WTC11 (cell line): ENCODE measurements at regions not wholly inside any gene's neighbourhood (a gene's known extent, or its start where the extent isn't known, plus 50 kb on each side); places are given as distances from the start of the nearest gene placed in this dataset.

Experiments
- ATAC-seq: fragments of 200-7000 bp; cut with Tn5 transposase; 2 replicates; pipeline ENCODE4 v1.10.0; 2021; ENCODE audit warnings: mild to moderate bottlenecking, moderate library complexity
- CTCF ChIA-PET: fragments of 300-600 bp; sonication (Branson Sonifier 250); formaldehyde crosslinking; loops from one replicate; lab custom pipeline; 2021; ENCODE audit warnings: antibody characterized with exemption; lab: Charles Lee
- POLR2A ChIA-PET: fragments of 350-600 bp; sonication (Branson Sonifier 250); formaldehyde crosslinking; loops from one replicate; lab custom pipeline; 2021; ENCODE audit warnings: antibody characterized with exemption; lab: Charles Lee
- DNase-seq: peaks from one replicate; pipeline ENCODE4 v3.0.0; 2021; ENCODE audit warnings: low spot score
- H3K27ac Mint-ChIP-seq: 2 replicates; pipeline ENCODE4 v1.8.0; 2021; ENCODE audit warnings: mixed read lengths
- H3K27me3 Mint-ChIP-seq: 2 replicates; pipeline ENCODE4 v1.8.0; 2021; ENCODE audit warnings: low read depth, mild to moderate bottlenecking, moderate library complexity, mixed read lengths
- H3K36me3 Mint-ChIP-seq: 2 replicates; pipeline ENCODE4 v1.8.0; 2021; ENCODE audit warnings: mixed read lengths
- H3K4me1 Mint-ChIP-seq: 2 replicates; pipeline ENCODE4 v1.8.0; 2022; ENCODE audit warnings: mixed read lengths
- H3K4me3 Mint-ChIP-seq: 2 replicates; pipeline ENCODE4 v1.8.0; 2021; ENCODE audit warnings: mild to moderate bottlenecking, moderate library complexity, mixed read lengths
- H3K9me3 Mint-ChIP-seq: 2 replicates; pipeline ENCODE4 v1.8.0; 2021; ENCODE audit warnings: mixed read lengths
- ATF1 ChIP-seq: sonication (generic); formaldehyde crosslinking; IDR thresholded peaks from 2 replicates; pipeline ENCODE4 v1.8.1; 2023; ENCODE audit warnings: mild to moderate bottlenecking, moderate library complexity, missing genetic modification reagents
- ETV6 ChIP-seq: sonication (generic); formaldehyde crosslinking; IDR thresholded peaks from 2 replicates; pipeline ENCODE4 v1.8.1; 2022; ENCODE audit warnings: mild to moderate bottlenecking, missing genetic modification reagents
- FOXP4 ChIP-seq: sonication (generic); formaldehyde crosslinking; IDR thresholded peaks from 2 replicates; pipeline ENCODE4 v1.8.0; 2022; ENCODE audit warnings: mild to moderate bottlenecking, missing genetic modification reagents
- GRHL2 ChIP-seq: fragments of 250-450 bp; sonication (Bioruptor Pico); IDR thresholded peaks from 2 replicates; pipeline ENCODE4 v1.8.0; 2022; ENCODE audit warnings: mild to moderate bottlenecking, moderate library complexity; ENCODE audit not compliant: insufficient replicate concordance, severe bottlenecking
- GTF2I ChIP-seq: fragments of 250-450 bp; sonication (Bioruptor Pico); conservative IDR thresholded peaks from 2 replicates; pipeline ENCODE4 v1.4.0; 2021; ENCODE audit warnings: mild to moderate bottlenecking
- HMGXB4 ChIP-seq: sonication (generic); formaldehyde crosslinking; IDR thresholded peaks from 2 replicates; pipeline ENCODE4 v1.8.1; 2023; ENCODE audit warnings: mild to moderate bottlenecking, moderate library complexity, missing genetic modification reagents
- IRF1 ChIP-seq: sonication (generic); formaldehyde crosslinking; IDR thresholded peaks from 2 replicates; pipeline ENCODE4 v1.8.0; 2023; ENCODE audit warnings: missing genetic modification reagents
- JUN ChIP-seq: sonication (generic); formaldehyde crosslinking; IDR thresholded peaks from 2 replicates; pipeline ENCODE4 v1.8.0; 2023; ENCODE audit warnings: mild to moderate bottlenecking, missing genetic modification reagents
- NR2C2 ChIP-seq: sonication (generic); formaldehyde crosslinking; IDR thresholded peaks from 2 replicates; pipeline ENCODE4 v1.8.0; 2022; ENCODE audit warnings: mild to moderate bottlenecking, missing genetic modification reagents
- OVOL2 ChIP-seq: fragments of 250-450 bp; sonication (Bioruptor Pico); IDR thresholded peaks from 2 replicates; pipeline ENCODE4 v1.9.0; 2021; ENCODE audit warnings: mild to moderate bottlenecking, borderline replicate concordance
- TCF7 ChIP-seq: sonication (generic); formaldehyde crosslinking; IDR thresholded peaks from 2 replicates; pipeline ENCODE4 v1.8.0; 2022; ENCODE audit warnings: mild to moderate bottlenecking, low read depth, missing genetic modification reagents, moderate library complexity
- ZNF317 ChIP-seq: sonication (generic); formaldehyde crosslinking; IDR thresholded peaks from 2 replicates; pipeline ENCODE4 v1.8.1; 2023; ENCODE audit warnings: low read depth, mild to moderate bottlenecking, moderate library complexity, missing genetic modification reagents, borderline replicate concordance
- ZNF423 ChIP-seq: fragments of 250-450 bp; sonication (Bioruptor Pico); IDR thresholded peaks from 2 replicates; pipeline ENCODE4 v2.1.2; 2022; ENCODE audit warnings: mild to moderate bottlenecking, moderate library complexity
- ZNF425 ChIP-seq: fragments of 250-450 bp; sonication (Bioruptor Pico); conservative IDR thresholded peaks from 2 replicates; pipeline ENCODE4 v1.9.0; 2021; ENCODE audit warnings: mild to moderate bottlenecking
- ZNF532 ChIP-seq: fragments of 250-450 bp; sonication (Bioruptor Pico); IDR thresholded peaks from 2 replicates; pipeline ENCODE4 v1.9.0; 2021; ENCODE audit warnings: mild to moderate bottlenecking, borderline replicate concordance
- ZNF671 ChIP-seq: fragments of 250-450 bp; sonication (Bioruptor Pico); IDR thresholded peaks from 2 replicates; pipeline ENCODE4 v1.8.0; 2021; ENCODE audit warnings: mild to moderate bottlenecking
- TF ChIP-seq, protein P1 (sequence below): fragments of 250-450 bp; sonication (Bioruptor Pico); IDR thresholded peaks from 2 replicates; pipeline ENCODE4 v1.8.0; 2021; ENCODE audit warnings: mild to moderate bottlenecking
- TF ChIP-seq, protein P2 (sequence below): sonication (generic); formaldehyde crosslinking; IDR thresholded peaks from 2 replicates; pipeline ENCODE4 v1.8.1; 2022; ENCODE audit warnings: mild to moderate bottlenecking, moderate library complexity, missing genetic modification reagents

GRCh38 chr18:61982475-61982874 lies 89.7 kb upstream of the RNF152 start:
- no peaks in the 10 kb centered on the region for H3K9me3 Mint-ChIP-seq
- no peak for DNase-seq
- H3K4me1 Mint-ChIP-seq, result peaks cover 16% of the 10 kb centered on the region
- no peak for TF ChIP-seq ZNF671 (CRISPR knock-in tag)
- no peak for TF ChIP-seq FOXP4 (CRISPR knock-in tag)
- no peak for TF ChIP-seq ZNF423 (CRISPR knock-in tag)
- no peak for TF ChIP-seq ZNF425 (CRISPR knock-in tag)
- no peak for TF ChIP-seq GRHL2 (CRISPR knock-in tag)
- TF ChIP-seq TCF7 (CRISPR knock-in tag), result no peak
- TF ChIP-seq, protein P1, sequence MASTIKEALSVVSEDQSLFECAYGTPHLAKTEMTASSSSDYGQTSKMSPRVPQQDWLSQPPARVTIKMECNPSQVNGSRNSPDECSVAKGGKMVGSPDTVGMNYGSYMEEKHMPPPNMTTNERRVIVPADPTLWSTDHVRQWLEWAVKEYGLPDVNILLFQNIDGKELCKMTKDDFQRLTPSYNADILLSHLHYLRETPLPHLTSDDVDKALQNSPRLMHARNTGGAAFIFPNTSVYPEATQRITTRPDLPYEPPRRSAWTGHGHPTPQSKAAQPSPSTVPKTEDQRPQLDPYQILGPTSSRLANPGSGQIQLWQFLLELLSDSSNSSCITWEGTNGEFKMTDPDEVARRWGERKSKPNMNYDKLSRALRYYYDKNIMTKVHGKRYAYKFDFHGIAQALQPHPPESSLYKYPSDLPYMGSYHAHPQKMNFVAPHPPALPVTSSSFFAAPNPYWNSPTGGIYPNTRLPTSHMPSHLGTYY (CRISPR knock-in tag), result no peak
- no peak for TF ChIP-seq ZNF317 (CRISPR knock-in tag)
- TF ChIP-seq NR2C2 (CRISPR knock-in tag), result no peak
- TF ChIP-seq HMGXB4 (CRISPR knock-in tag), result no peak
- TF ChIP-seq OVOL2 (CRISPR knock-in tag), result no peak
- TF ChIP-seq, protein P2, sequence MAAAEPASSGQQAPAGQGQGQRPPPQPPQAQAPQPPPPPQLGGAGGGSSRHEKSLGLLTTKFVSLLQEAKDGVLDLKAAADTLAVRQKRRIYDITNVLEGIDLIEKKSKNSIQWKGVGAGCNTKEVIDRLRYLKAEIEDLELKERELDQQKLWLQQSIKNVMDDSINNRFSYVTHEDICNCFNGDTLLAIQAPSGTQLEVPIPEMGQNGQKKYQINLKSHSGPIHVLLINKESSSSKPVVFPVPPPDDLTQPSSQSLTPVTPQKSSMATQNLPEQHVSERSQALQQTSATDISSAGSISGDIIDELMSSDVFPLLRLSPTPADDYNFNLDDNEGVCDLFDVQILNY, result no peak
- ATAC-seq, result no peak
- no peaks in the 10 kb centered on the region for H3K36me3 Mint-ChIP-seq
- ChIA-PET POLR2A (no interaction called here), CTCF (no interaction called here)
- no peaks in the 10 kb centered on the region for H3K27me3 Mint-ChIP-seq
- H3K4me3 Mint-ChIP-seq, result no peak overlapping the region
- H3K27ac Mint-ChIP-seq, result no peak overlapping the region

GRCh38 chr18:61980355-61980754 lies 87.5 kb upstream of the RNF152 start:
- Mint-ChIP-seq H3K4me3 (no peak overlapping the region), H3K27me3 (no peaks in the 10 kb centered on the region), H3K36me3 (no peaks in the 10 kb centered on the region), H3K27ac (0 out of 2 replicates have a peak overlapping the region, but pooled peaks have one; percentile 6), H3K9me3 (no peaks in the 10 kb centered on the region), H3K4me1 (peaks cover 16% of the 10 kb centered on the region)
- POLR2A ChIA-PET, result interaction anchor here (0.5 kb wide), 1 partner anchor 18 kb away, joined by 3 read pairs; no protein-coding TSS in a partner anchor
- TF ChIP-seq ZNF532 (CRISPR knock-in tag) (no peak), JUN (CRISPR knock-in tag) (no peak), IRF1 (CRISPR knock-in tag) (no peak), ATF1 (CRISPR knock-in tag) (no peak), ETV6 (CRISPR knock-in tag) (no peak), GTF2I (CRISPR knock-in tag) (no peak)
- CTCF ChIA-PET, result no interaction called here
- no peak for ATAC-seq
- DNase-seq, result no peak
